Ovary (tissue), 3 donors: ENCODE measurements at regions not wholly inside any gene's neighbourhood (a gene's known extent, or its start where the extent isn't known, plus 50 kb on each side); places are given as distances from the start of the nearest gene placed in this dataset.

Source experiments
- EP300 ChIP-seq: sonication (generic); formaldehyde crosslinking; IDR thresholded peaks from one replicate; pipeline ENCODE4 v1.6.1; 2017; ENCODE audit warnings: antibody characterized with exemption
- POLR2A ChIP-seq: fragments of 450-650 bp; IDR thresholded peaks from one replicate; pipeline ENCODE4 v1.6.1; 2017; ENCODE audit warnings: antibody characterized with exemption, mild to moderate bottlenecking, moderate library complexity
- TF ChIP-seq, protein P1 (sequence below), 3 donors: fragments of 450-650 bp in 2 of 3; fragments of 200-600 bp in 1 of 3; IDR thresholded peaks; one replicate each; pipeline versions ENCODE4 v1.5.1 to v1.8.0; 2016 to 2022; ENCODE audit warnings: antibody characterized with exemption in 3 of 3, mild to moderate bottlenecking in 1 of 3
- donor health status: DM: no; HTN: no; CAD: no.

DNA sequence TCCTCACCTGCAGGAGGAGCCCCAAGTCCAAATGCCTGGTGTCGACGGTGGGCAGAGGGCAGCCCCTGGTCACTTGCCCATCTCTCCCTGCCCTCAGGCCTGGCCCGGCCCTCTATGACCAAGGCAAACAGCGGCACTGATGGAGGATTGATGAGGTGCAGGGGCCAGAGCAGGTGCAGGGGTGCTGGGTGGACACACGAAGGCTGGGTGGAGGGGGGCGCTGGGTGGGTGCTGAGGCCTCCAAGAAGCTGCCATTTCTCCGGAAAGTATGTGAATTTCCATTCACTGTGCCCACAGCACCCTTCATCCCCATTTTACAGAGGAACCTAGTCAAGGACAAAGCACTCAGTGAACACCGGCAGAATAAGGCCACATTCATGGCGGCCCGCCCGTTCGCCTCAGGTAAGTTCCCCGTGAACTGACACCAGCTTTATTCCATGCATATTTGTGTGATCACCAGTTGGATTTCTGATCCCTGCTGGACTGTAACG, 143.8 kb upstream of the PPP1R26 start:
- TF ChIP-seq, protein P1, sequence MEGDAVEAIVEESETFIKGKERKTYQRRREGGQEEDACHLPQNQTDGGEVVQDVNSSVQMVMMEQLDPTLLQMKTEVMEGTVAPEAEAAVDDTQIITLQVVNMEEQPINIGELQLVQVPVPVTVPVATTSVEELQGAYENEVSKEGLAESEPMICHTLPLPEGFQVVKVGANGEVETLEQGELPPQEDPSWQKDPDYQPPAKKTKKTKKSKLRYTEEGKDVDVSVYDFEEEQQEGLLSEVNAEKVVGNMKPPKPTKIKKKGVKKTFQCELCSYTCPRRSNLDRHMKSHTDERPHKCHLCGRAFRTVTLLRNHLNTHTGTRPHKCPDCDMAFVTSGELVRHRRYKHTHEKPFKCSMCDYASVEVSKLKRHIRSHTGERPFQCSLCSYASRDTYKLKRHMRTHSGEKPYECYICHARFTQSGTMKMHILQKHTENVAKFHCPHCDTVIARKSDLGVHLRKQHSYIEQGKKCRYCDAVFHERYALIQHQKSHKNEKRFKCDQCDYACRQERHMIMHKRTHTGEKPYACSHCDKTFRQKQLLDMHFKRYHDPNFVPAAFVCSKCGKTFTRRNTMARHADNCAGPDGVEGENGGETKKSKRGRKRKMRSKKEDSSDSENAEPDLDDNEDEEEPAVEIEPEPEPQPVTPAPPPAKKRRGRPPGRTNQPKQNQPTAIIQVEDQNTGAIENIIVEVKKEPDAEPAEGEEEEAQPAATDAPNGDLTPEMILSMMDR (IDR thresholded peaks at IDR 0.05), result no peak
- TF ChIP-seq POLR2A (no peak), EP300 (no peak)
